ENCODE measurements at regions not wholly inside any gene's neighbourhood (a gene's known extent, or its start where the extent isn't known, plus 50 kb on each side); places are given as distances from the start of the nearest gene placed in this dataset.

DNA sequence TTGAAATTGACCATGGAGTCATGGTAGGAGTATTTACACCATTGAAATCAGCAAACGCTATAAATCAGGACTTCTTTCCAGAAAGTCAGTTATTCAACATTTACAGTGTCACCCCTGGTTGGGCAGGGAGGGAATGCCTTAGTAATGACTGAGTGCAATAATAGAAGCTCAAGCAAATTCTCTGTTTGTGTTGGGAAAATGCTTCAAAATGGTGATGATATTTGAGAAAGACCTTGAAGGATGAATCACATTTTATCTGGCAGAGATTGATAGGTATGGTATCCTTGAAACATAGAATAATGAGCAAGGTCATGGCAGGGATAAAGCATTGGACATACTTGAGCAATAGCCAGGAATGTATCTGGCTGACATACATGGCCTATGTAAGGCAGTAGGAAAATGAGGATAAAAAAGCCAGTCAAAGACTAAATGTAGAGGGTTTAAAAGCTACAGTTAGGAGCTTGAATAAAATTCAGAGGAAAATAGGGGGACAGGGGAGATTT, 248.7 kb downstream of the FMR1NB start:
- CTCF ChIA-PET: no interaction called here
- H3K36me3 ChIP-seq (ENCODE audit: low read depth, low read length): no peaks in the 10 kb centered on the region
- no peaks in the 10 kb centered on the region for H3K27me3 ChIP-seq (ENCODE audit: low read length)
- no peak overlapping the region for H3K27ac ChIP-seq (ENCODE audit: low read length)
- no peak overlapping the region for H3K4me3 ChIP-seq (ENCODE audit: low read length)
- H4K20me1 ChIP-seq (ENCODE audit: low read length): no peaks in the 10 kb centered on the region
- 0 out of 2 replicates have a peak, but pooled peaks cover 4% of the 10 kb centered on the region for H3K9me3 ChIP-seq (ENCODE audit: low read length)
- POLR2A ChIA-PET (ENCODE audit: unreplicated experiment): no interaction called here
- H3K4me1 ChIP-seq (ENCODE audit: insufficient read depth, low read length): no peaks in the 10 kb centered on the region
- intact Hi-C loops (cut with micrococcal nuclease): no loop called here
- no peaks in the 10 kb centered on the region for H3K9me2 ChIP-seq (replicated peaks; ENCODE audit: low read length)
- H2AFZ ChIP-seq (ENCODE audit: low read length): no peak overlapping the region
- H3F3A ChIP-seq (ENCODE audit: low read length, unreplicated experiment): no peaks in the 10 kb centered on the region
- DNase-seq (no peak), ATAC-seq (no peak)
- no TSS peak for BruUV-seq (replicated peaks)
- no peaks in the 10 kb centered on the region for H3K79me2 ChIP-seq (ENCODE audit: low read length)
- no peak overlapping the region for H3K4me2 ChIP-seq (ENCODE audit: low read length)
- TF ChIP-seq EZH2phosphoT487 (IDR thresholded peaks at IDR 0.05; ENCODE audit: borderline replicate concordance, low read length): no peak
- TF ChIP-seq, protein P1, sequence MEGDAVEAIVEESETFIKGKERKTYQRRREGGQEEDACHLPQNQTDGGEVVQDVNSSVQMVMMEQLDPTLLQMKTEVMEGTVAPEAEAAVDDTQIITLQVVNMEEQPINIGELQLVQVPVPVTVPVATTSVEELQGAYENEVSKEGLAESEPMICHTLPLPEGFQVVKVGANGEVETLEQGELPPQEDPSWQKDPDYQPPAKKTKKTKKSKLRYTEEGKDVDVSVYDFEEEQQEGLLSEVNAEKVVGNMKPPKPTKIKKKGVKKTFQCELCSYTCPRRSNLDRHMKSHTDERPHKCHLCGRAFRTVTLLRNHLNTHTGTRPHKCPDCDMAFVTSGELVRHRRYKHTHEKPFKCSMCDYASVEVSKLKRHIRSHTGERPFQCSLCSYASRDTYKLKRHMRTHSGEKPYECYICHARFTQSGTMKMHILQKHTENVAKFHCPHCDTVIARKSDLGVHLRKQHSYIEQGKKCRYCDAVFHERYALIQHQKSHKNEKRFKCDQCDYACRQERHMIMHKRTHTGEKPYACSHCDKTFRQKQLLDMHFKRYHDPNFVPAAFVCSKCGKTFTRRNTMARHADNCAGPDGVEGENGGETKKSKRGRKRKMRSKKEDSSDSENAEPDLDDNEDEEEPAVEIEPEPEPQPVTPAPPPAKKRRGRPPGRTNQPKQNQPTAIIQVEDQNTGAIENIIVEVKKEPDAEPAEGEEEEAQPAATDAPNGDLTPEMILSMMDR (conservative IDR thresholded peaks at IDR 0.05; ENCODE audit: low read depth, low read length): no peak
- no peak for TF ChIP-seq EZH2 (IDR thresholded peaks at IDR 0.05; ENCODE audit: low read length, unreplicated experiment)
- no peak overlapping the region for H3K9ac ChIP-seq (ENCODE audit: low read length)

GRCh38 chrX:148259990-148260389, 240.4 kb upstream of the AFF2 start:
- Histone ChIP-seq H3K4me3 (ENCODE audit: low read length) (no peak overlapping the region), H3K27ac (ENCODE audit: low read length) (no peak overlapping the region), H3K36me3 (ENCODE audit: low read depth, low read length) (no peaks in the 10 kb centered on the region), H3K9me2 (replicated peaks; ENCODE audit: low read length) (no peaks in the 10 kb centered on the region), H3K9me3 (ENCODE audit: low read length) (0 out of 2 replicates have a peak, but pooled peaks cover 6% of the 10 kb centered on the region), H4K20me1 (ENCODE audit: low read length) (no peaks in the 10 kb centered on the region), H3K4me2 (ENCODE audit: low read length) (no peak overlapping the region), H3K9ac (ENCODE audit: low read length) (no peak overlapping the region), H3K27me3 (ENCODE audit: low read length) (no peaks in the 10 kb centered on the region), H2AFZ (ENCODE audit: low read length) (no peak overlapping the region), H3K79me2 (ENCODE audit: low read length) (no peaks in the 10 kb centered on the region), H3K4me1 (ENCODE audit: insufficient read depth, low read length) (no peaks in the 10 kb centered on the region), H3F3A (ENCODE audit: low read length, unreplicated experiment) (no peaks in the 10 kb centered on the region)
- DNase-seq (no peak), ATAC-seq (no peak)
- intact Hi-C loops (cut with micrococcal nuclease): no loop called here
- ChIA-PET POLR2A (ENCODE audit: unreplicated experiment) (no interaction called here), CTCF (no interaction called here)
- BruUV-seq (replicated peaks): no TSS peak
- no peak for TF ChIP-seq EZH2 (IDR thresholded peaks at IDR 0.05; ENCODE audit: low read length, unreplicated experiment)

DNA sequence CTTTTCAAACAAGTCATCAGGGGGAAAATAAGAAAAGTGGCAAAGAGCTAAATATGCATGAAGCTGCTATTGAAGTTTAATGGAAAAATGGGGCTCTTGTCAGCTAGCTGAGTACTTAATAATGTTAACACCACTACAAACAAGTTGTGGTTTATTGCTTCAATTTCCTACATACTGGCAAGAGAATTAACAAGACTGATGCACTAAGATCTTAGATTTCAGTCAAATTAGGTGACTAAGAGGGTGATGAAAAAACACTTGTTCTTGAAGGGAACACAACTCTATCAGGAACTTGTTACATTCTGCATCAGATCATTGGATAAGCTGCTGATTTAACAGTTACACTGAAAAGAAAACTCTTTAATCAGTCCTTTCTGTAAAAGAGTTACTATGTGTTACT, 234.6 kb upstream of the AFF2 start:
- no peaks in the 10 kb centered on the region for H3F3A ChIP-seq (ENCODE audit: low read length, unreplicated experiment)
- no peaks in the 10 kb centered on the region for H3K27me3 ChIP-seq (ENCODE audit: low read length)
- H3K9me2 ChIP-seq (replicated peaks; ENCODE audit: low read length): no peaks in the 10 kb centered on the region
- no peak overlapping the region for H3K4me3 ChIP-seq (ENCODE audit: low read length)
- DNase-seq: no peak
- H3K4me2 ChIP-seq (ENCODE audit: low read length): no peak overlapping the region
- no peak overlapping the region for H2AFZ ChIP-seq (ENCODE audit: low read length)
- ATAC-seq: no peak
- no peaks in the 10 kb centered on the region for H4K20me1 ChIP-seq (ENCODE audit: low read length)
- ChIA-PET CTCF (no interaction called here), POLR2A (ENCODE audit: unreplicated experiment) (no interaction called here)
- H3K36me3 ChIP-seq (ENCODE audit: low read depth, low read length): no peaks in the 10 kb centered on the region
- no peaks in the 10 kb centered on the region for H3K4me1 ChIP-seq (ENCODE audit: insufficient read depth, low read length)
- H3K79me2 ChIP-seq (ENCODE audit: low read length): no peaks in the 10 kb centered on the region
- intact Hi-C loops (cut with micrococcal nuclease): no loop called here
- H3K9me3 ChIP-seq (ENCODE audit: low read length): 0 out of 2 replicates have a peak, but pooled peaks cover 6% of the 10 kb centered on the region
- TF ChIP-seq, protein P1 (conservative IDR thresholded peaks at IDR 0.05; ENCODE audit: low read depth, low read length): no peak
- TF ChIP-seq EZH2 (IDR thresholded peaks at IDR 0.05; ENCODE audit: low read length, unreplicated experiment): no peak
- no peak for TF ChIP-seq EZH2phosphoT487 (IDR thresholded peaks at IDR 0.05; ENCODE audit: borderline replicate concordance, low read length)
- H3K27ac ChIP-seq (ENCODE audit: low read length): no peak overlapping the region
- BruUV-seq (replicated peaks): no TSS peak
- no peak overlapping the region for H3K9ac ChIP-seq (ENCODE audit: low read length)

All from PC-3 (cell line).